Stimulated activated naive CD4-positive, alpha-beta T cell treated with Interleukin-2 at 50 U/mL for 16 hours (primary cell): ENCODE measurements at regions not wholly inside any gene's neighbourhood (a gene's known extent, or its start where the extent isn't known, plus 50 kb on each side); places are given as distances from the start of the nearest gene placed in this dataset.
"Not testable (repeated sequence)": the region's sequence is repeated elsewhere in the genome, so short reads cannot be mapped to it uniquely, and the experiment has no call there.

Experiments
- DNase-seq: peaks from one replicate; lab custom pipeline; 2025; lab: John Stamatoyannopoulos, UW

DNA sequence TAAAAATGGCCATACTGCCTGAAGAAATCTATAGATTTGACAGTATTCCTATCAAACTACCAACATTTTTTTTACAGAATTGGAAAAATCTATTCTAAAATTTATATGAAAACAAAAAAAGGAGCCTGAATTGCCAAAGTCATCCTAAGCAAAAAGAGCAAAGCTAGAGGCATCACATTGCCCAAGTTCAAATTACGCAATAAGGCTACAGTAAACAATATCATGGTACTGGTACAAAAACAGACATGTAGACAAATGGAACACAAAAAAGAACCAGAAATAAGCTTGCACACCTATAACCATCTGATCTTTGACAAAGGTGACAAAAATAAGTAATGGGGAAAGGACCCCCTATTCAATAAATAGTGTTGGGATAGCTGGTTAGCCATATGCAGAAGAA, 50.2 kb upstream of the THSD7B start:
- no peak for DNase-seq

DNA sequence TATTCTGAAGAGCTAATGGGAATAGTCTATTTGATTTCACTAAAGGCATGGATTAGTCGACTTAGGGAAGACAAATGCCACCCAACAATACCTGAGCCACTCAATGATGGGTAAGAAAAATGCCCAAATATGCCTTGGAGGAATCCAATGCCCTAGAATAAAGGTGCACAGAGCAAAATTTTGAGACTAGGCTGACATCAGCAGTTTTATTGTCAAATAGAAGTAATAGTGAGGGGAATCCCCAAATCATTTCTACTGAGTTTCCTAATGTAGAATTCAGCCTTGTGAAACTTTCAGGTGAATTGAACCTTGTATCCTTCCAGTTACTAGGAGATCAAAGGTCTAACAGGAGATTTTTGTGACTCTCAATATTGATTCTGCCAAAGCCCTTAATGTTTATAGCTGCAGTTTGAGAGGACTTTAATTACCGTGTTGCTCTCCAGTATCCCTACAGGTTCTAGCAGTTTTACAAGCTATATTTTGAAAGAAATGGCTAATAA, 50.8 kb upstream of the THSD7B start:
- DNase-seq: no peak

DNA sequence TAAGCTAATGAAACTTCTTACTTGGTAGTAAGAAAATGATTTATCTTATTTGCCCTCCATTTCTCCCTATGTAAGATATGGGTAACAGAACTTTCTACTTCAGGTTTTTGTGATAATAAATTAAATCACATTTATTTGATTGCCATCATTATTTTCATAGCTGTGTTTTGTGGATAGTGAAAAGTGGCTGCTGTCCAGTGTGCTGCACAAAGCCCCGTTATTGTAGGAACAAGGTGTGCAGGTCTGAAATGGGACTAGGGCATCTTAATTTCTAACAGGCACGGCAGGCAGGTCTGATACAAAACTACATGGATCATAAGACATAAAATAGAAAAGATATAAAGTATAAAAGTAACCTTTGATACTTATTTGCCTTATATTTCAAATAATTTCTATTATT, 51.6 kb upstream of the THSD7B start:
- DNase-seq: no peak

DNA sequence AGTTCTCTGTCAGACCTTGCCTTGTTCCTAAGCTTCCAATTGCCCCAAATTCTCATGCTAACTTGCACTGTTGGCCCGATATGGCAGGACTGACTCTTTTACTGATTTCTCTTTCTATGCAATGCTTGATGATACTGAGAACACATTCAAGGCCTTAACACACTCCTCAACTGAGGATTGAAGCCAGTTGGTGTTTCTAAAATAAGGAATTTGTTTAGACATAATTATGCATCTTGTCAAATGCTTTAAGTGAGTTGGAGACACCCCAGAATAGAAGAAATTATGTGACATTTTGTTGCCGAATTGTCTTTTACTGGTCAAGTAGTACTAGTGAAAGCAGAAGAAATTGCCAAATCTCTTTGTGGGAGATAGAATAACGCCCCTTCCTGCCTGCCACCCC, 60.0 kb upstream of the THSD7B start:
- DNase-seq: no peak

DNA sequence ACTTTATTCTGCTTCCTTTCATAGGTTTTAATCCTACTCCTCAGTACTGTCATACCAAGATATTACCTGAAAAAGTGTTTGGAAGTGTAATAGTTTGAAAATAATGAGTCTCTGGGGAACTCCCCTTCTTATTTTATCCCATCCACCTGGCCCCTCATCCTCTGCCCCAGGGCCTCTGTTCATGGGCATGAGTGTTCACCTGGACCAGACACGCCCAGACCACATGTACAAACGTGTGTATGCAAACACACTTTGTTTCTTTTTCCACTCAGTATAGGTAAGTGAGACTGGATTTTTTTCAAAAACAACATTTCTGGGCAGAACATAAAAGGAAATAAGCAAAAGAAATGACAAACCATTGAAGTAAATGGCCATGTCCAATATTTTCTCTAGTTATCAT, 62.1 kb upstream of the THSD7B start:
- DNase-seq: no peak

DNA sequence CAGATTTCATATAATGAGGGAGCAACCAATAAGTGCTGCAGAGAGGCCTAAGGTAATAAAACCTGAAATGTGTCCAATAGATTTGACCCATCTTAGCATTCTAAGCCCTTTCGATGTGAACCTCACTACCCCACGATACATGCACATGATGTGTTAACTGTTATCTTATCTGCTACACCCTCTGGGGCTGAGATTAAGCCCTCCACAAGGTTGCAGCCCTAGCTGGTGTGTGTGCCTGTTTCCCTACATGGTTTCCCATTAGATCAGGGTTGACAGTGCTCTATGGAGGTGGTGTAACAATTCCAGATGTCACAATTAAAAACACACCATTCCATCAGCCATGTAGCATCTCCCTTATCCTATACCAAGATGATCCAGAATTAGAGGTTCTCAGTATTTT, 68.9 kb upstream of the THSD7B start:
- no peak for DNase-seq

DNA sequence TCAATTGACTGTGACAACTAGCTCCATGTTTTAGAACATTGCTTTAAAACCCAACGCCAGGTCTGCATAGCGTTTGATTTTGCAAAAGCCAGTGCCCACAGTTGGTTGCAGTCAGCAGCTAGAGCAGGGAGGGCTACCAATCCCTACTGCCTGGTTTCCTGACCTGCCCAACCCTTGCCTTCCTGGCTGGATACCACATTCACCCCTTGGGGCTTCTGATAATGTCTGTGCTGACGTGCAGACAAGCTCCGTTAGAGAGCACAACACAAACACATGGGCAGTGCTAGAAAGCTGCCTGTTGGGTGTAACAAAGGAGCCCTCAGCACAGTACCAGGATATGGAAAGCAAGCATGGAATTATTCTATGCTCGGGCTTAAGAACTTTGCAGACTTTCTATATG, 71.4 kb upstream of the THSD7B start:
- no peak for DNase-seq

DNA sequence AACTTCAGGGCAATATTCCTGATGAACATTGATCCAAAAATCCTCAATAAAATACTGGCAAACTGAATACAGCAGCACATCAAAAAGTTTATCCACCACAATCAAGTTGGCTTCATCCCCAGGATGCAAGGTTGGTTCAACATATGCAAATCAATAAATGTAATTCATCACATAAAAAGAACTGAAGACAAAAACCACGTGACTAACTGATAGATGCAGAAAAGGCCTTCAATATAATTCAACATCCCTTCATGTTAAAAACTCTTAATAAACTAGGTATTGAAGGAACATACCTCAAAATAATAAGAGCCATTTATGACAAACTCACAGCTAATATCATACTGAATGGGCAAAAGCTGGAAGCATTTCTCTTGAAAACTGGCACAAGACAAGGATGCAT, 85.3 kb upstream of the THSD7B start:
- DNase-seq: not testable (repeated sequence)

DNA sequence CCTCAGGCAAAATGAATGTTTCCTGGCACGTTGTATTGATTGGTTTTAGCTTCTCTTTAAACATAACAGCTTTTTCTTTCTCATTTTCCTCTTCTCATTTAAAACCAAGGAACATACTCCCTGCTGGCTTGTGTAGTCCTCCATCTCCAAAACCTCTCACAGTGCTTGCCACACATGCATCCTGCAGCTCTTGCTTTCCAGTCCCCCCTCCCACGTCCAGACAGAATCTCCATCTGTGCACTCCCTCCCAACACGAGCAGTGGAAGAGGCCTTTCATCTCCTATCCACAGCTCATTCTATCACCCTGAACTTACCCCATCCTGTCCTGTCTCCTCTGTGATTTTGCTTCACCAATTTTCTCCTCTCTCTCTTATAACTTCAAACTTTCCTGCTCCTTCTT, 99.6 kb upstream of the THSD7B start:
- DNase-seq: no peak

DNA sequence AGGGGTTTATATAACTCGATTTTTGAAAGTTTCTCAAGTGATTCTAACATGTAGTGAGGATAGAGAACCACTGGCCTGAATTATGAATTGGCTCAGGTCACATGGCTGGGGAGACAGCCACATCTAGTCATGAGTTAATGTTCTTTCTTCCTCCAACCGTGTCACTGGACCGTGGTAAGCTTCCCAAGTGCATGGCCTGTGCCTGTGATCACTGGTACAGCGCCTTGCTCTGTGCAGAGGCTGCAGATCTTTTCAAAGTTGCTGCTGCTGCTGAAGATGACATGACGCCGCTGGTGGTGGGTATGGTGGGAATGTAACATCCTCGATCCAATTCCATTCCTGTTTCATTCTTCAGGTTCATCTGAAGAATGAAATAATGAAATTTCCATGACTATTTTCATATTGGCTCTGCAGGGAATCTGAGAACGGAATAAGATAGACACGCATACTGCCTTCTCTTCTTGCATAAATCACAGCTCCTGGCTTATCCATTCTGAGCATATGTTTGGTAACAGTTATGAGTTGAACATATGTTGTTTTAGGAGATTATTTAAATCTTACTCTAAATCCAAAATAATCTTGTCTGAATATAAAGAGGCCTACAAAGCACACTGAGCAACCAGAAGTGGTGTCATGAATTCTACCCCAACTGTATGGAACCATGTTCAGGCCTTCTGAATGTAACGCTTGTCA, 100.5 kb upstream of the THSD7B start:
- no peak for DNase-seq

DNA sequence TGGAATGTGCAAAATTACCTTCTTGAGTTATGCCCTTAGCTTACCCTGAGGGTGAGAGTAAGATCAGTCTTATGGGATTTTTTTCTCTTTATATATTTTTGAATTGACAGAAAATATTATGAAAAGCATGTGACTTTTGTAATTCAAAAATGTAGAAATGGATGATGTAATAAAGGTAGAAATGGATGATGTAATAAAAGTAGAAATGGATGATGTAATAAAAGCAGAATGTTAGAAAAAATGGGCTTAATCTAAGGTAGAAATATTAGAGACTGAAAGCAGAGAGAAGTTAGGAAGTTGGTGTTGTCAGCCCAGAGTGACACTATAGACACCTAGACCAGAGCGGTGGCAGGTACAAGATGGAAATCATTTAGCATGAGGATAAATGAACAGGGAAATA, 107.1 kb upstream of the THSD7B start:
- no peak for DNase-seq

DNA sequence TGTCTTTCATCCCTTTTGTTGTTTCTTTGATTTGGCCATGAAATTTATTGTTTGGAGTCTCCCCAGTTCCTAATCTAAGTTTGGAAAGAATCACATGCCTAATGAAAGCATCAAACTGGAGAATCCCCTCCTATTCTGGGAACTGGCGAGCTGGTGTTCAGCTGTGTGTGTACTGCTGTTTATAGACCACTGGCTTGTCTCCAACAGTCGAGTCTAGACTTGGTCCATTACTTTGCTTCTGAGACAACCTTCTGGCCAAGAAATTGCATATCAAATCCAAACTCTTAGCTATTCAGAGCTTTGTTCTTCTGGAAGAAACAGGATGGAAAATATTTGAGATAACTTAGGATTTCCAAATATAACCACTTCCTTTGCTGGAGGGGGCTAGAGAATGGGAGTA, 111.5 kb upstream of the THSD7B start:
- no peak for DNase-seq

DNA sequence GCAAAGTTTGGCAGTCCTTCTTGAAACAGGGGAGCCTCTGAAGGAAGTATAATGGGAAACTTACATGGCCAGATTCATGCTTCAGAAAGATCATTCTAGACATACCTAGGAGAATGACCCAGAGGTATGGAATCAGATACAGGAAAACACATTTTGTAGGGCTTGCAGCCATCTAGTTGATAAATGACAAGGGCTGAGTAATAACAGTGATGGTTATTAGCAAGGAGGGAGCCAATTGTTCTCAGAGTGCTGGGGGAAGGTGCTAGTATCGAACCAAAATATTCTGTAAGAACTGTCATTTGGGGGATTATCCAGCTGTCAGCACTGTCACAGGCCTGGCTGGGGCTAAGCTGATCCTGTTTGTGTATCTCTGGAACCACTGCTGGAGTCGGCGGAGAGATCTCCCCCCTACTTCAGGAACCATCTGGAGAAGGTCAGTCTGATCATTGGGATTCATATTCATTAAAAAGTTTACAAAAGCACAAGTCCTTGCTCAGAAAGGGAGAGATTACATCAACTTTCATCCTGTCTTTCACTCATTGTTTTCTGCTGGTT, 113.8 kb upstream of the THSD7B start:
- no peak for DNase-seq

DNA sequence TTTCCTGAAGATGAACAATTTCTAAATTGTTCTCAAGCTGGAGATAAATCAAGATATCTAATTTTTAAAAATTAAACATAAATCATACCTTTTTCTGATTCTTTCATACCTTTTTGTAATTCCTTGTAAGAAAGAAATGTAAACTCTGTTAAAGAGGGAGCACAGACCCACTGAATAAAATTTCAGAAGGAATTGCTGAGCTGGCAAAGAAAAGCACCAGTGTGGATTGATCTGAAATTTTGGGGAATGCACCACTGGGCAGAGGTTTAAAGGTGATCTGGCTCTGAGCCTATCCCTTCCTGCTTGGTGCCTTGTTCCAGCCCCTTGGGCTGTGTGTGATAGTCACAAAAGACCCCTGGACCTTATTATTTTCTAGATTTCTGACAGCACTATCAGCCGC, 118.3 kb upstream of the THSD7B start:
- DNase-seq: no peak

DNA sequence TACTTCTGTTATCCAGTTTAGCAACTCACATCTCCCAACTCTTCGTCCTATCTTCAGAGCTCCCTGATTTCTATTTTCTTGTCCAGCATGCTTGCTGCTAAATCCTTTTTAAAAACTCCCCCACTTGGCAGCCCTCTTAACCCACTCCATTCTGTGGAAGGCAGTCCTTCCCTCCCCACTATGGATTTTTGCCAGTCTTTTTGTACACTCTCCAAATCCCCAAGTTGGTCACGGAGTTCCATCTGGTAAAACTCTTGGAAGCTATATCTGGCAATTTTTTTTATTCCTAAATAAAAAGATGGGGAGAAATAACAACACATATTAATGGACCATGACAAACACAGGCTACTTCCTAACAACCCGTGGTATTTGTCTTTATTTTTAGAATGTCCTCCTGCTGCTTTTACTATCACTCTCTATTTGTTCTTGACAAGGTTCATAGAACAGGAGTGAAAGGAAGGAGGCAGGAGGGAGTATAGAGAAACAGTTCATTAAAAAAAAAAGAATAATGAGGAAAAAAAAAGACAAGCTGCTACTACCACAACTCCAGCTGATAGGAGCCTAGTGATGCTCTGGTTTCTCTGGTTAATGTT, 120.0 kb upstream of the THSD7B start:
- DNase-seq: no peak

DNA sequence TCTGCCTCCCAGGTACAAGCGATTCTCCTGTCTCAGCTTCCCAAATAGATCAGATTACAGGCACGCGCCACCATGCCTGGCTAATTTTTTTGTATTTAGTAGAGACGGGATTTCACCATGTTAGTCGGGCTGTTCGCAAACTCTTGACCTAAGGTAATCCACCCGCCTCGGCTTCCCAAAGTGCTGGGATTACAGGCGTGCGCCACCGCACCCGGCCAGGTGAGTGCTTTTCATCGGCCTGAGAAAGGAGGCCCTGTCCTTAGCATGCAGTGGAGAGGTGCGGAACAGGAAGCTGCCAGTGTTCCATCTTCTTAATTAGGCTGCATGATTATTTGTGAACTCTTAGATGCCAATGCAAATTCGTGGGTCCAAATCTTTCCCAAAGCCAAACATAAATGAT, 125.7 kb upstream of the THSD7B start:
- no peak for DNase-seq

DNA sequence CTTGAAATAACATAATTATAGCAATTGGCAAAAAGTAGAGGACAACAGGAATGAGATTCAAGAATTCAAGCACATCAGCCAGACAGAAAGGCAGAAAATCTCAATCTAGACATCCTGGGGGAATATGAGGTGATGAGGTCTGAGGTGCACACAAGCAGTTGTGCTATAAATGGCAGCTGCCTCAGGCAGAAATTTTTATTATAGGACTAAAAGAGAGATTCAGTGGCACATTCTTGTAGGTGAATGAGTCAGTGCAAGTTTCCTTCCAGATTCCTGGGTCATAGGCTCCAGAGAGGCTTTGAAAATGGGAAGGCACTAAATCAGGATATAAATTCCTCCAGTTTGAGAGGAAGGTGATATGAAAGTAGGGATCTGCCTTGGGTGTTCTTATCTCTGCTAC, 127.2 kb upstream of the THSD7B start:
- DNase-seq: no peak

DNA sequence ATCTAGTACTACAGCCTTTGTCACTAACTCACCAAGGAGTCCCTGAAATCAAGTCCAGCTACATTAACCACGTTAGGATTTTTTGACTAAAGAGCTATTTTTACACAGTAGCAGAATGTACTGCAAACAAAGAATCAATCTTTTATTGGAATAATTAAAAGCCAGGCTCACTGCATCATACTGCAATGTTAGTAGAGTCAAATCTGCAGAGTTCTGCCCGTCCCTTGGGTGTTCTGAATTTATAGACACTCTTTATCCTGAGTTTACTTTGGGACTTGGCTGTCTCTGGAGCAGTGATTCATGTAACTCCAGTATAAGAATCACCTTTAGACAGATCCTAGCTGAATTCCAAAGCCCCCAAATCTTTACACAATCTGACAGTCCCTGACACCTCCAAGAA, 127.9 kb upstream of the THSD7B start:
- DNase-seq: no peak

DNA sequence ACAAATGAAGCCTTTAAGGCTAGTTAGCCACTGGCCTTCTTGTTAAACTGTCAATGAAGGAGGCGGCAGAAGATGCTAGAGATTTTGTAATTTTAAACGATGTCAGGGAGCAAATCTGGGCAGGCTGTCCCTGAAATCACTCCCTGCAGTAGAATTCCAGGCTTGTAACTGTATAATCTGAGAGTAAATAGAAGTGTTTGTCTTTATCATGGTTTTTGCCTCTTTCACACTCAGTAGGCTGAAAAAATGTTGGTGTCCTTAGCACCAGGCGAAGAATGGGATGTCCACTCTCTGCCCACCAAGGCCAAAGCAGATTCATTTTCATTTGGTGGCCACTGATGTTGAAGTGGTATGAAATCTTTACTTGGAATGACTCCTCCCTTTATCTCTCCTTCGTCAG, 136.9 kb upstream of the THSD7B start:
- DNase-seq: no peak

DNA sequence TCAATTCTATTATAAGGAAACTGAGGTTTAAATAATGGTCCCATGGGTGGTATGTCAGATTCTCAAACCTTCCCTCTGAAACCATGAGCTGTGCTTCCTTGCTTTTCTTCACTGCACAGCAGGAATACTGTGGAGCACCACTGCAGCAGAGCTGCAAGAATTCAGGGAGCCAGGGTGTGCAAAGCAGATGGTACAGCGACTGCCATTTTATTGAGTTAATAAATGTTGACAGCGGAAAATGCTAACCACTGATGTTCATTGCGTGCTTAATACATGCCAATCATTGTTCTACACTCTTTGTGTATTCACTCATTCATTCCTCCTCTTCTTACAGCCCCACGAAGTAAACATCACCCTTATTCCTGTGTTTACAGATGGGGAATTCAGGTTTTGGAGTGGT, 152.2 kb upstream of the THSD7B start:
- DNase-seq: no peak

DNA sequence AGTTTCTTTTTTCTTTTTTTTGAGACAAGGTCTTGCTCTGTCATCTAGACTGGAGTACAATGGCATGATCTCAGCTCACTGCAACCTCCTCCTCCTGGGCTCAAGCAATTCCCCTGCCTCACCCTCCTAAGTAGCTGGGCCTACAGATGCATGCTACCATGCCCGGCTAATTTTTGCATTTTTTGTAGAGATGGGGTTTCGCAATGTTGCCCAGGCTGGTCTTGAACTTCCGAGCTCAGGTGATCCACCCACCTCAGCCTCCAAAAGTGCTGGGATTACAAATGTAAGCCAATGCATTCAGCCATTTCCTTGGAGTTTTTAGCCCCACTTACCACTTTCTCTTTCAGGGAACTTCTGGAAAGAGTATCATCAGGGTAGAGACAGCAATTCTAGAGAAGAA, 153.3 kb upstream of the THSD7B start:
- no peak for DNase-seq

DNA sequence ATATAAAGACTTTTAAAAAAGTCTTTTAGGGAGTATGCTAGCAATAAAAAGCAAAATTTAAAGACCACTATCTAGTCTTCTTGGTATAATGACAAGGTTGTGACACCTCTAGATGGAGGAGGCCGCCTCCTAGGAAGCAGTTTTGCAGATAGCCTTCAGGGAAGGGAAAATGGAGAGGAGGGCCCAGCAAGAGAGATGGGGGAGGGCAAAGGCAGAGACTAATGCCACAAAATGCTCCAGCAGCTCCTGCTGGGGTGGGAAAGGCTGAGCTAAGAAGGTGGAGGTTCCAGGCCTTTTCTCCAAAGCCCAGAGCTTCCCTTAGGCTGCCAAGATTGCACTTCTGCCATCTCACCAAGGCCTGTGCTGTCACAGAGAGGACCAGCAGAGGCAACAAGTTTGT, 153.9 kb upstream of the THSD7B start:
- no peak for DNase-seq

DNA sequence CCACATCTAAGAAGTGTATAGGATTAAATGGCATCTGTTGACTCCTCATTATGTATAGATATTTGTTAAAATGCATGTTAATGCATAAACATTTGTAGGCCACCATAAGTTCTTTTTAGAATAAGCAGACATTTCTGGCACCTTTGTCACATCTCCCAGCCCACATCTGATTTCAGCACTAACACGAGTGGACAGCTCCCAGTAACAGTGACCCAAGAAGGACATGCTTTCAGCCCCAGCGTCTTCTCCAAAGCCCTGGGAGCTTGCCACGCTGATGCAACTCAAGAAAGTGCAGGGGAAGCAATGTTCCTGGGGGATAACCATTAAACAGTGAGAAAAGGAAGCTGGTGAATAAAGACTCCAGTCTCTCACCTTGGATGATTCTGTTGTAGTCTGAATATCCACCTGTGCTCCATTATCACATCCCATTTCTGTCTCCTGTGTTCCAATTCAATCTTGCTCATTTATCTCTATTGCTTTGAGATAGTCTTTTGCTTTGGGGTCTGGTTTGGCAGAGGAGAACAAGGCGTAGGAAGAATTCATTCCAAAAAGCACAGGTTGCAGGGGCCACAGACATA, 182.6 kb upstream of the THSD7B start:
- DNase-seq: no peak

DNA sequence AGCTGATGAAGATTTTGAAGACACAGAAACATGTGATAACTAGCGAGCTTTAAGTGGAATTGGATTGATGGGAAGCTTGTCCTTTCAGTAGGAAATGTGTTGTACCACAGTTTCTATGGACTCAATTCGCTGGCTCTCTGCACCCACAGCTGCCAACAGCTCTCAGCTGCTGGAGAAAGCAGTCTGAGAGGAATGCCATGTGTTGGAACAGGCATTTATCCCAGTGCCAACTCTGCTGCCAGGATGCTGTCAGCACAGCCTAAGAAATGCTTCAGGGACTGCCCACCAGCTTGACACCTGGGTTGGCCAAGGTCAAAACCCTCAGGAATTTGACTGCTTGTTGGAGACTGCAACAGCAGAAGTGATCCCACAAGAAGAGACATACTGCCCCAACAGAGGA, 193.0 kb upstream of the THSD7B start:
- DNase-seq: no peak
